ENCODE measurements at regions not wholly inside any gene's neighbourhood (a gene's known extent, or its start where the extent isn't known, plus 50 kb on each side); places are given as distances from the start of the nearest gene placed in this dataset.
"Not testable (repeated sequence)": the region's sequence is repeated elsewhere in the genome, so short reads cannot be mapped to it uniquely, and the experiment has no call there.

- no peak for DNase-seq (ENCODE audit: low read depth)
These were observed 179.7 kb upstream of the ST6GALNAC5 start for GRCh38 chr1:76687307-76688175.

GRCh38 chr1:76690766-76691165 lies 176.5 kb upstream of the ST6GALNAC5 start:
- DNase-seq (ENCODE audit: low read depth), result no peak

GRCh38 chr1:76695535-76695934 lies 171.7 kb upstream of the ST6GALNAC5 start:
- no peak for DNase-seq (ENCODE audit: low read depth)

GRCh38 chr1:76697361-76697760 lies 169.9 kb upstream of the ST6GALNAC5 start:
- DNase-seq (ENCODE audit: low read depth), result no peak

GRCh38 chr1:76699646-76700045 lies 167.6 kb upstream of the ST6GALNAC5 start:
- not testable (repeated sequence) for DNase-seq (ENCODE audit: low read depth)

- DNase-seq (ENCODE audit: low read depth), result not testable (repeated sequence)
These were observed 167.1 kb upstream of the ST6GALNAC5 start for GRCh38 chr1:76700200-76700599.

GRCh38 chr1:76705560-76705959 lies 161.7 kb upstream of the ST6GALNAC5 start:
- DNase-seq (ENCODE audit: low read depth), result no peak

- no peak for DNase-seq (ENCODE audit: low read depth)
These were observed 153.7 kb upstream of the ST6GALNAC5 start for GRCh38 chr1:76713535-76713934.

GRCh38 chr1:76715474-76715873 lies 151.8 kb upstream of the ST6GALNAC5 start:
- DNase-seq (ENCODE audit: low read depth), result no peak

GRCh38 chr1:76723949-76724348 lies 143.3 kb upstream of the ST6GALNAC5 start:
- DNase-seq (ENCODE audit: low read depth), result no peak

GRCh38 chr1:76724816-76725215 lies 142.5 kb upstream of the ST6GALNAC5 start:
- DNase-seq (ENCODE audit: low read depth), result no peak

- no peak for DNase-seq (ENCODE audit: low read depth)
These were observed 141.2 kb upstream of the ST6GALNAC5 start for GRCh38 chr1:76725864-76726619.

- no peak for DNase-seq (ENCODE audit: low read depth)
These were observed 139.8 kb upstream of the ST6GALNAC5 start for GRCh38 chr1:76727520-76727919.

- DNase-seq (ENCODE audit: low read depth), result no peak
These were observed 138.1 kb upstream of the ST6GALNAC5 start for GRCh38 chr1:76729142-76729541.

- DNase-seq (ENCODE audit: low read depth), result no peak
These were observed 137.3 kb upstream of the ST6GALNAC5 start for GRCh38 chr1:76730027-76730426.

GRCh38 chr1:76738355-76738754 lies 128.9 kb upstream of the ST6GALNAC5 start:
- not testable (repeated sequence) for DNase-seq (ENCODE audit: low read depth)

GRCh38 chr1:76740956-76741355 lies 126.3 kb upstream of the ST6GALNAC5 start:
- DNase-seq (ENCODE audit: low read depth), result not testable (repeated sequence)

- DNase-seq (ENCODE audit: low read depth), result no peak
These were observed 122.3 kb upstream of the ST6GALNAC5 start for GRCh38 chr1:76744989-76745388.

- DNase-seq (ENCODE audit: low read depth), result peak; percentile 3
These were observed 121.1 kb upstream of the ST6GALNAC5 start for GRCh38 chr1:76746206-76746605.

GRCh38 chr1:76754730-76755129 lies 112.5 kb upstream of the ST6GALNAC5 start:
- no peak for DNase-seq (ENCODE audit: low read depth)

- no peak for DNase-seq (ENCODE audit: low read depth)
These were observed 108.0 kb upstream of the ST6GALNAC5 start for GRCh38 chr1:76759171-76759860.

- peak; percentile 25 for DNase-seq (ENCODE audit: low read depth)
These were observed 107.3 kb upstream of the ST6GALNAC5 start for GRCh38 chr1:76759950-76760349.

- no peak for DNase-seq (ENCODE audit: low read depth)
These were observed 103.5 kb upstream of the ST6GALNAC5 start for GRCh38 chr1:76763738-76764137.
